ENCODE measurements at regions not wholly inside any gene's neighbourhood (a gene's known extent, or its start where the extent isn't known, plus 50 kb on each side); places are given as distances from the start of the nearest gene placed in this dataset.

DNA sequence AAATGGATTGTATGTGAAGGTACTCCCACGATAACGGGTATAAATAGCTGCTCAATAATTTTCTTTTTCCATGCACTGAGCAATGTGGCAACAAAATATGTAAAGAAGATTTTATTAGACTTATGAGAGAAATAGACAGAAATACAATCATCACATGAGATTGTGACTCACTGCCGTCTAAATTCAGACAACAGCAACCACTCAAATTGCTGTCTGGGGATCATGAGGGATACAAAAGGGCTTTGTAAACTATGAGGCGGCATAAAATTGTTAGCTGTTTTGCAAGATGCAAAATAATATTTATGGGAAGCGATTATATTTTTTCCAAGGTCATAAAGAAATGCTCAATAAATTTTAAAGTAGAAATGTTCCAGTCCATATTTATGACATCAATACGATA lies 259.1 kb upstream of the AGAP1 start:
- TF ChIP-seq, protein P1, sequence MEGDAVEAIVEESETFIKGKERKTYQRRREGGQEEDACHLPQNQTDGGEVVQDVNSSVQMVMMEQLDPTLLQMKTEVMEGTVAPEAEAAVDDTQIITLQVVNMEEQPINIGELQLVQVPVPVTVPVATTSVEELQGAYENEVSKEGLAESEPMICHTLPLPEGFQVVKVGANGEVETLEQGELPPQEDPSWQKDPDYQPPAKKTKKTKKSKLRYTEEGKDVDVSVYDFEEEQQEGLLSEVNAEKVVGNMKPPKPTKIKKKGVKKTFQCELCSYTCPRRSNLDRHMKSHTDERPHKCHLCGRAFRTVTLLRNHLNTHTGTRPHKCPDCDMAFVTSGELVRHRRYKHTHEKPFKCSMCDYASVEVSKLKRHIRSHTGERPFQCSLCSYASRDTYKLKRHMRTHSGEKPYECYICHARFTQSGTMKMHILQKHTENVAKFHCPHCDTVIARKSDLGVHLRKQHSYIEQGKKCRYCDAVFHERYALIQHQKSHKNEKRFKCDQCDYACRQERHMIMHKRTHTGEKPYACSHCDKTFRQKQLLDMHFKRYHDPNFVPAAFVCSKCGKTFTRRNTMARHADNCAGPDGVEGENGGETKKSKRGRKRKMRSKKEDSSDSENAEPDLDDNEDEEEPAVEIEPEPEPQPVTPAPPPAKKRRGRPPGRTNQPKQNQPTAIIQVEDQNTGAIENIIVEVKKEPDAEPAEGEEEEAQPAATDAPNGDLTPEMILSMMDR (conservative IDR thresholded peaks at IDR 0.05), result no peak
- no peak for TF ChIP-seq ZFX (IDR thresholded peaks at IDR 0.05)
